HCT116 (cell line): ENCODE measurements at regions not wholly inside any gene's neighbourhood (a gene's known extent, or its start where the extent isn't known, plus 50 kb on each side); places are given as distances from the start of the nearest gene placed in this dataset.

Experiments used
- ATAC-seq: fragments of 200-7000 bp; cut with Tn5 transposase; 2 replicates; pipeline ENCODE4 v1.9.1; 2020; ENCODE audit warnings: mild to moderate bottlenecking, moderate library complexity
- BruUV-seq: library from RNA; stranded (reverse); fragments of 400-500 nt; replicated peaks from 2 replicates; lab custom pipeline; 2021; lab: Mats Ljungman, UMichigan
- CTCF ChIA-PET: fragments of 300-600 bp; sonication (Branson Sonifier 250); formaldehyde crosslinking; loops from one replicate; lab custom pipeline; 2021; ENCODE audit warnings: antibody characterized with exemption; lab: Charles Lee
- POLR2A ChIA-PET: fragments of 300-600, 350-600 bp; sonication (Branson Sonifier 250); formaldehyde crosslinking; loops from one replicate; lab custom pipeline; 2021; ENCODE audit warnings: antibody characterized with exemption; lab: Charles Lee
- RAD21 ChIA-PET, 2 experiments: fragments of 300-600 bp; sonication (Branson Sonifier 250); formaldehyde crosslinking; loops; one replicate each; lab custom pipeline; 2023; ENCODE audit warnings: low total read pairs in 2 of 2; ENCODE audit not compliant: uncharacterized antibody in 2 of 2, unreplicated experiment in 2 of 2, low non-redundant PET in 1 of 2; lab: Charles Lee
- DNase-seq: peaks from one replicate; pipeline ENCODE4 v3.0.0-alpha.2; 2010; ENCODE audit warnings: low read depth, low spot score
- H2AFZ ChIP-seq: fragments of 200-600 bp; shearing (Covaris generic), sonication (generic); 2 replicates; pipeline ENCODE4 v1.6.1; 2017; ENCODE audit warnings: low read depth, mixed run types, mixed read lengths, antibody characterized with exemption, low read length; ENCODE audit not compliant: poor library complexity, severe bottlenecking
- H3K27ac ChIP-seq: 2 replicates; pipeline ENCODE4 v1.5.1; 2012; ENCODE audit warnings: low read depth, low read length
- H3K27me3 ChIP-seq: fragments of 200-600 bp; sonication (generic); 2 replicates; pipeline ENCODE4 v1.6.1; 2016; ENCODE audit warnings: mixed run types, low read length, mixed read lengths; ENCODE audit not compliant: insufficient read depth
- H3K36me3 ChIP-seq, 2 experiments: fragments of 200-500 bp in 1 of 2; fragments of 200-600 bp in 1 of 2; sonication (Bioruptor generic) in 1 of 2; sonication (generic) in 1 of 2; 2 replicates each; pipeline versions ENCODE4 v1.5.1 to v1.6.1; 2014 to 2016; ENCODE audit warnings: low read length in 2 of 2, inconsistent platforms in 1 of 2, mixed read lengths in 1 of 2, mixed run types in 1 of 2; ENCODE audit not compliant: insufficient read depth in 2 of 2, control insufficient read depth in 1 of 2
- H3K4me1 ChIP-seq, 2 experiments: fragments of 200-600 bp in 1 of 2; sonication (generic) in 1 of 2; 2 replicates each; pipeline versions ENCODE4 v1.5.1 to v1.6.1; 2012 to 2017; ENCODE audit warnings: low read length in 2 of 2, inconsistent platforms in 1 of 2, mild to moderate bottlenecking in 1 of 2, mixed read lengths in 1 of 2, mixed run types in 1 of 2, moderate library complexity in 1 of 2; ENCODE audit not compliant: insufficient read depth in 2 of 2, control insufficient read depth in 1 of 2
- H3K4me2 ChIP-seq: fragments of 200-600 bp; sonication (generic); 2 replicates; pipeline ENCODE4 v1.6.1; 2017; ENCODE audit warnings: mixed run types, low read length, mixed read lengths
- H3K4me3 ChIP-seq, 2 experiments: fragments of 200-600 bp in 1 of 2; sonication (generic) in 1 of 2; replicated peaks in 1 of 2; 2 replicates each; pipeline ENCODE4 v1.5.1; 2011 to 2016; ENCODE audit warnings: low read length in 2 of 2, control low read depth in 1 of 2, low read depth in 1 of 2, mild to moderate bottlenecking in 1 of 2, mixed read lengths in 1 of 2, mixed run types in 1 of 2
- H3K79me2 ChIP-seq: fragments of 200-600 bp; sonication (generic); 2 replicates; pipeline ENCODE4 v1.6.1; 2017; ENCODE audit warnings: mild to moderate bottlenecking, mixed run types, low read length, moderate library complexity, mixed read lengths; ENCODE audit not compliant: insufficient read depth
- H3K9ac ChIP-seq: fragments of 200-600 bp; sonication (generic); 2 replicates; pipeline ENCODE4 v1.6.1; 2016; ENCODE audit warnings: low read length, mixed read lengths
- H3K9me2 ChIP-seq: fragments of 200-600 bp; sonication (generic), shearing (Covaris generic); 2 replicates; pipeline ENCODE4 v1.6.1; 2017; ENCODE audit warnings: mixed run types, mild to moderate bottlenecking, moderate library complexity; ENCODE audit not compliant: insufficient read depth
- H3K9me3 ChIP-seq, 2 experiments: fragments of 200-500 bp in 1 of 2; fragments of 200-600 bp in 1 of 2; sonication (Bioruptor generic) in 1 of 2; sonication (generic) in 1 of 2; 2 replicates each; pipeline ENCODE4 v1.6.1; 2014 to 2017; ENCODE audit warnings: low read length in 2 of 2, mixed read lengths in 2 of 2, inconsistent platforms in 1 of 2, low read depth in 1 of 2, mild to moderate bottlenecking in 1 of 2, mixed run types in 1 of 2, moderate library complexity in 1 of 2; ENCODE audit not compliant: control insufficient read depth in 1 of 2, insufficient read depth in 1 of 2
- H4K20me1 ChIP-seq: fragments of 200-600 bp; sonication (generic), shearing (Covaris generic); 2 replicates; pipeline ENCODE4 v1.6.1; 2017; ENCODE audit warnings: mixed run types, mild to moderate bottlenecking, moderate library complexity; ENCODE audit not compliant: insufficient read depth
- EZH2 ChIP-seq: fragments of 200-600 bp; sonication (generic); IDR thresholded peaks from 2 replicates; pipeline ENCODE4 v1.6.1; 2017; ENCODE audit warnings: antibody characterized with exemption, mixed run types
- FOSL1 ChIP-seq: IDR thresholded peaks from 2 replicates; pipeline ENCODE4 v1.6.1; 2012; ENCODE audit warnings: low read depth
- TCF7L2 ChIP-seq: IDR thresholded peaks from 2 replicates; pipeline ENCODE4 v1.7.0; 2011; ENCODE audit warnings: borderline replicate concordance, inconsistent platforms; ENCODE audit not compliant: insufficient read depth, insufficient read length; ENCODE audit errors: extremely low read depth
- intact Hi-C: fragments of 100-400 bp; cut with micrococcal nuclease; formaldehyde crosslinking; loops from 2 replicates; pipeline ENCODE4 v1.10.0; 2022
- TF ChIP-seq, protein P1 (sequence below): IDR thresholded peaks from 2 replicates; pipeline ENCODE4 v1.6.1; 2012
- TF ChIP-seq, protein P2 (sequence below), 3 experiments: fragments of 200-600 bp in 1 of 3; sonication (generic) in 1 of 3; IDR thresholded peaks in 2 of 3; conservative IDR thresholded peaks in 1 of 3; 2 replicates each; pipeline ENCODE4 v1.5.1; 2012 to 2017; ENCODE audit warnings: low read depth in 2 of 3, low read length in 2 of 3, antibody characterized with exemption in 1 of 3, borderline replicate concordance in 1 of 3, control low read depth in 1 of 3, mild to moderate bottlenecking in 1 of 3, mixed read lengths in 1 of 3, mixed run types in 1 of 3, moderate library complexity in 1 of 3; ENCODE audit not compliant: insufficient read depth in 1 of 3
- TF ChIP-seq, protein P3 (sequence below): IDR thresholded peaks from 2 replicates; pipeline ENCODE4 v1.6.1; 2012

DNA sequence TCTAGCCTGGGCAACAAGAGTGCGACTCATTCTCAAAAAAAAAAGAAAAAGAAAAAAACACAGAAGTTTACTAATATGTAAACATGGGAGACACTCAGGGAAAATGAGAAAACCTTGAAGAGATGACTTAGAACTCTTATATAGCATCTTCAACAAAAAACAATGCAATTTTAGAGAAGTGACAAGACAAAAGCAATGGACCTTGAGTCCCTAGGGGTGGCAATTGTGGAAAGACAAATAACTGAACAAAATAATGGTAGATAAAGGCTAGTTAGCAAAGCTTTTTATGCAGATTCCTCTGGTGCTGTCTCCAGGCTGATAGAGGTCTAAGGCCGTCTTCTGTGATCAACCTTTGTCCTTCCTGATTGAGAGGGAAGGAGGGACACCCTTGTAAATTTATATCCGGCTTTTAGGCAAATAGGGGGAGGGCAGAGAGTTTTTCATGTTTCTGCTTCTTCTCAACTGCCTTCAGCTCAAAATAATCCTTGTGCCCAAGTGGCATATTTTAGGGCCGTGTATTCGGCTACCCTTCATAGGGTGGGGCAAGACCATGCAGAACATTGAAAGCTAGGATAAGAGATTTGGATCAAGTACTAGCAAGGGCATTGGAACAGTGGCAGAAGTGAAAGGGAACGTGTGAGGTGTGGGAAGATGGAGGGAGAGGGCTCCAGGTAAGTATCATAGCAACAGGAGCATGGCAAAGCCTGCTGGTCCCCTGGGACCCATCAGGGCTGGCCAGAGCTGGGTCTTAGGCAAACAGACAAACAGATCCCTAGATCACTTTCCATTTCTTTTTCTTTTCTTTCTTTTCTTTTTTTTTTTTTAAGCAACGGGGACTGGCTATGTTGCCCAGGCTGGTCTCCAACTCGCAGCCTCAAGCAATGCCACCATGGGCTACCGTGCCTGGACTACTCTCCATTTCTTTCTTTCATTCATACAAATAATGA is 95.0 kb upstream of the CALM2 start:
- no peak for ATAC-seq
- intact Hi-C loops, result loop anchor here (5.0 kb wide), 1 partner anchor 254 kb away; no protein-coding TSS in a partner anchor

More for the DNA sequence above, 95.0 kb upstream of the CALM2 start:
- H2AFZ ChIP-seq, result no peak overlapping the region
- CTCF ChIA-PET, result interaction anchor here (1.3 kb wide), 1 partner anchor 9 kb away, joined by 5 read pairs; no protein-coding TSS in a partner anchor
- no peak for DNase-seq
- H4K20me1 ChIP-seq, result no peaks in the 10 kb centered on the region
- no TSS peak for BruUV-seq
- peak overlapping the region; percentile 56; the same call in 1 of the 2 replicates for H3K9ac ChIP-seq
- no peaks in the 10 kb centered on the region for H3K9me2 ChIP-seq
- H3K27me3 ChIP-seq, result no peaks in the 10 kb centered on the region
- H3K9me3 ChIP-seq, result no peaks in the 10 kb centered on the region
- no peaks in the 10 kb centered on the region for H3K79me2 ChIP-seq
- H3K36me3 ChIP-seq, result no peaks in the 10 kb centered on the region
- peaks cover 8 to 35% of the 10 kb centered on the region in 2 experiments; a peak in 3 of 4 replicates for H3K4me1 ChIP-seq
- POLR2A ChIA-PET, result no interaction called here
- H3K27ac ChIP-seq, result peak overlapping the region; percentile 8; the same call in 1 of the 2 replicates
- RAD21 ChIA-PET, result no interaction called here
- no peak overlapping the region; a peak in 1 of 4 replicates for H3K4me3 ChIP-seq
- peak overlapping the region; percentile 74 for H3K4me2 ChIP-seq
- TF ChIP-seq, protein P1, sequence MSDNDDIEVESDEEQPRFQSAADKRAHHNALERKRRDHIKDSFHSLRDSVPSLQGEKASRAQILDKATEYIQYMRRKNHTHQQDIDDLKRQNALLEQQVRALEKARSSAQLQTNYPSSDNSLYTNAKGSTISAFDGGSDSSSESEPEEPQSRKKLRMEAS, result no peak
- no peak for TF ChIP-seq TCF7L2
- TF ChIP-seq FOSL1, result no peak
- TF ChIP-seq, protein P2, sequence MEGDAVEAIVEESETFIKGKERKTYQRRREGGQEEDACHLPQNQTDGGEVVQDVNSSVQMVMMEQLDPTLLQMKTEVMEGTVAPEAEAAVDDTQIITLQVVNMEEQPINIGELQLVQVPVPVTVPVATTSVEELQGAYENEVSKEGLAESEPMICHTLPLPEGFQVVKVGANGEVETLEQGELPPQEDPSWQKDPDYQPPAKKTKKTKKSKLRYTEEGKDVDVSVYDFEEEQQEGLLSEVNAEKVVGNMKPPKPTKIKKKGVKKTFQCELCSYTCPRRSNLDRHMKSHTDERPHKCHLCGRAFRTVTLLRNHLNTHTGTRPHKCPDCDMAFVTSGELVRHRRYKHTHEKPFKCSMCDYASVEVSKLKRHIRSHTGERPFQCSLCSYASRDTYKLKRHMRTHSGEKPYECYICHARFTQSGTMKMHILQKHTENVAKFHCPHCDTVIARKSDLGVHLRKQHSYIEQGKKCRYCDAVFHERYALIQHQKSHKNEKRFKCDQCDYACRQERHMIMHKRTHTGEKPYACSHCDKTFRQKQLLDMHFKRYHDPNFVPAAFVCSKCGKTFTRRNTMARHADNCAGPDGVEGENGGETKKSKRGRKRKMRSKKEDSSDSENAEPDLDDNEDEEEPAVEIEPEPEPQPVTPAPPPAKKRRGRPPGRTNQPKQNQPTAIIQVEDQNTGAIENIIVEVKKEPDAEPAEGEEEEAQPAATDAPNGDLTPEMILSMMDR (IDR thresholded peaks at IDR 0.05 in 2 of 3, conservative IDR thresholded peaks at IDR 0.05 in 1 of 3; ENCODE audit: borderline replicate concordance in 1 of 3, insufficient read depth in 1 of 3, low read depth in 2 of 3, low read length in 2 of 3), result no peak
- TF ChIP-seq, protein P3, sequence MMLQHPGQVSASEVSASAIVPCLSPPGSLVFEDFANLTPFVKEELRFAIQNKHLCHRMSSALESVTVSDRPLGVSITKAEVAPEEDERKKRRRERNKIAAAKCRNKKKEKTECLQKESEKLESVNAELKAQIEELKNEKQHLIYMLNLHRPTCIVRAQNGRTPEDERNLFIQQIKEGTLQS, result no peak
- TF ChIP-seq EZH2, result no peak
